KMS-11 (cell line): ENCODE measurements at regions not wholly inside any gene's neighbourhood (a gene's known extent, or its start where the extent isn't known, plus 50 kb on each side); places are given as distances from the start of the nearest gene placed in this dataset.

Source experiments
- H2AFZ ChIP-seq: fragments of 200-600 bp; sonication (generic); 2 replicates; pipeline ENCODE4 v1.6.1; 2016; ENCODE audit warnings: antibody characterized with exemption, mixed run types, low read depth
- H3K27ac ChIP-seq: fragments of 200-600 bp; sonication (generic); 2 replicates; pipeline ENCODE4 v1.6.1; 2016; ENCODE audit warnings: mild to moderate bottlenecking, mixed run types
- H3K27me3 ChIP-seq: fragments of 200-600 bp; sonication (generic); 2 replicates; pipeline ENCODE4 v1.6.1; 2017; ENCODE audit warnings: mild to moderate bottlenecking, low read depth, mixed run types, moderate library complexity; ENCODE audit not compliant: insufficient read depth
- H3K36me3 ChIP-seq: fragments of 200-600 bp; sonication (generic); 2 replicates; pipeline ENCODE4 v1.6.1; 2017; ENCODE audit warnings: mild to moderate bottlenecking, mixed run types; ENCODE audit not compliant: insufficient read depth
- H3K4me1 ChIP-seq: fragments of 200-600 bp; sonication (generic); 2 replicates; pipeline ENCODE4 v1.6.1; 2016; ENCODE audit warnings: mild to moderate bottlenecking, low read depth, mixed run types; ENCODE audit not compliant: poor library complexity, severe bottlenecking
- H3K4me2 ChIP-seq: fragments of 200-600 bp; sonication (generic); 2 replicates; pipeline ENCODE4 v1.7.0; 2016; ENCODE audit warnings: mild to moderate bottlenecking, mixed run types
- H3K4me3 ChIP-seq: fragments of 200-600 bp; sonication (generic); IDR thresholded peaks from 2 replicates; pipeline ENCODE4 v1.6.1; 2017; ENCODE audit warnings: low read depth, low read length, mixed read lengths; ENCODE audit not compliant: insufficient read depth
- H3K79me2 ChIP-seq: fragments of 200-600 bp; sonication (generic); 2 replicates; pipeline ENCODE4 v1.6.1; 2016; ENCODE audit warnings: low read depth, mixed run types; ENCODE audit not compliant: insufficient read depth
- H3K9ac ChIP-seq: fragments of 200-600 bp; sonication (generic); 2 replicates; pipeline ENCODE4 v1.6.1; 2016; ENCODE audit warnings: mild to moderate bottlenecking, mixed run types
- H4K20me1 ChIP-seq: fragments of 200-600 bp; sonication (generic); 2 replicates; pipeline ENCODE4 v1.6.1; 2016; ENCODE audit warnings: mild to moderate bottlenecking, mixed run types; ENCODE audit not compliant: insufficient read depth
- CTCF ChIP-seq: fragments of 200-600 bp; sonication (generic); conservative IDR thresholded peaks from 2 replicates; pipeline ENCODE4 v1.6.1; 2017; ENCODE audit warnings: low read depth, mild to moderate bottlenecking, antibody characterized with exemption, low read length, moderate library complexity, mixed read lengths

GRCh38 chr11:115587718-115588342 is 83.6 kb upstream of the CADM1 start:
- Histone ChIP-seq H3K27me3 (no peaks in the 10 kb centered on the region), H3K27ac (no peak overlapping the region), H3K4me3 (no peak overlapping the region), H3K36me3 (no peaks in the 10 kb centered on the region), H3K4me1 (no peaks in the 10 kb centered on the region), H3K79me2 (no peaks in the 10 kb centered on the region), H3K9ac (no peak overlapping the region), H4K20me1 (no peaks in the 10 kb centered on the region), H3K4me2 (no peak overlapping the region), H2AFZ (no peak overlapping the region)
- TF ChIP-seq CTCF = no peak

DNA sequence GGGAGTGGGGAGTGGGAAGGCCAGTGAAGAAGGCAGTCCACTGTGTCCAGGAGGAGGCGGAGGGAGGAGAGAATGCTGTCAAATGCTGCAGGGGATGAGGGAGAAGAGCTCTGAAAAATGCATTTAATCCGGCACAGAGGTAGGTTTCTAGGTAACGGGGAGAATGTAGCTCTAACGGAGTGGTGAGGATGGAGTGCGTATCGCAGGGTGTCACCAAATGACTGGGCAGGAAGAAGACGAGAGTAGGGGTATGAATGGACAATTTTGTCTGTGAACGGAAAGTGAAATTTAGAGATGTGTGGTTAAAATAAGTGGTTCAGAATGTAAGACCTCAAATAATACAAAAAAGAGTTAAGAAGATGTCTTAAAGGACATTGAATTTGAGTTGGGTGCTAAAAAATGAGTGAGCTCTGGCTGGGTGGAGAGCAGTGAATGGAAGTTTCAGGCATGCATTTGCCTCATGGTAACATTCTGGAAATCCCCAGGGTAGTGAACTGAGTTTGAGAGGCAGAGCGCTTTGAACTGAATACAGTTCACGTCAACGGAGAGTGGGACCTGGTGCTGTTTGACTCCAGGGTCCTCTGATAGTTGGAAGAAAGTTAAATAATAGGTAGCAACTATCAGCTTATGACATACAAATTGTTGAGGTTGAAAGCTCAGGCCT is 81.3 kb upstream of the CADM1 start:
- Histone ChIP-seq H3K9ac (no peak overlapping the region), H3K4me3 (no peak overlapping the region), H3K36me3 (no peaks in the 10 kb centered on the region), H3K4me1 (no peaks in the 10 kb centered on the region), H2AFZ (no peak overlapping the region), H4K20me1 (no peaks in the 10 kb centered on the region), H3K79me2 (no peaks in the 10 kb centered on the region), H3K27me3 (no peaks in the 10 kb centered on the region), H3K4me2 (no peak overlapping the region), H3K27ac (no peak overlapping the region)
- no peak for TF ChIP-seq CTCF

GRCh38 chr11:115581871-115582639 is 77.8 kb upstream of the CADM1 start:
- no peaks in the 10 kb centered on the region for H3K79me2 ChIP-seq
- no peak overlapping the region for H3K9ac ChIP-seq
- no peak overlapping the region for H3K4me2 ChIP-seq
- no peak overlapping the region for H3K27ac ChIP-seq
- no peaks in the 10 kb centered on the region for H3K4me1 ChIP-seq
- H3K4me3 ChIP-seq = no peak overlapping the region
- H3K27me3 ChIP-seq = no peaks in the 10 kb centered on the region
- no peak overlapping the region for H2AFZ ChIP-seq
- no peaks in the 10 kb centered on the region for H3K36me3 ChIP-seq
- no peaks in the 10 kb centered on the region for H4K20me1 ChIP-seq
- no peak for TF ChIP-seq CTCF

- H3K27ac ChIP-seq = no peak overlapping the region
- H3K36me3 ChIP-seq = no peaks in the 10 kb centered on the region
- H3K79me2 ChIP-seq = no peaks in the 10 kb centered on the region
- no peak overlapping the region for H3K9ac ChIP-seq
- no peak overlapping the region for H3K4me3 ChIP-seq
- H3K4me2 ChIP-seq = no peak overlapping the region
- no peak for TF ChIP-seq CTCF
- no peaks in the 10 kb centered on the region for H3K27me3 ChIP-seq
- no peaks in the 10 kb centered on the region for H3K4me1 ChIP-seq
- H4K20me1 ChIP-seq = no peaks in the 10 kb centered on the region
- H2AFZ ChIP-seq = no peak overlapping the region
Measured at GRCh38 chr11:115580927-115581680, 76.9 kb upstream of the CADM1 start.
